ENCODE measurements at regions not wholly inside any gene's neighbourhood (a gene's known extent, or its start where the extent isn't known, plus 50 kb on each side); places are given as distances from the start of the nearest gene placed in this dataset.
"Not testable (repeated sequence)": the region's sequence is repeated elsewhere in the genome, so short reads cannot be mapped to it uniquely, and the experiment has no call there.

DNA sequence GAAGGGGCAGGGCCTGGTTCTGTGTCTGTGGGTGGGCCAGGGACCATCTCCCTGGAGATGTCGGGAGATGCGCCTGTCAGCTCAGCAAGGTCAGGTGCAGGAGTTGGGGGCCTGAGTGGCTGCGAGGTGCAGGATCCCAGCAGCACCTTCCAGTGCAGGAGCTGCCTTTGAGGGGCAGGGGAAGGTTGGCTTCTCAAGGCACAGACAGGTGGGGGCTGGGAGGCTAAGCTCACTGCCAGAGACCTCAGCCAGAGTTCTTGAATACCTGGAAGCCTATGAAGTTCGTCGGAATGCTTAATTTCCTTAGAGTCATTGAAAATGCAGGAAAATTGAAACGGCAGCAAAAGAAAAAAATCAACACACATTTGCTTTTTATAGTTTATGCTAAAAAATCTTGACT, 72.8 kb upstream of the CRYM start:
- H3K9me3 ChIP-seq (ENCODE audit: control extremely low read depth in 1 of 3, control insufficient read depth in 2 of 3, insufficient read depth in 1 of 3, low read length in 2 of 3); H4K20me1 ChIP-seq (ENCODE audit: control insufficient read depth, insufficient read depth, low read length, poor library complexity, severe bottlenecking); H3K4me1 ChIP-seq (ENCODE audit: control insufficient read depth in 2 of 2, insufficient read depth in 2 of 2, low read length in 2 of 2); H3K27me3 ChIP-seq (replicated peaks in 1 of 4; ENCODE audit: control extremely low read depth in 1 of 4, control insufficient read depth in 3 of 4, insufficient read depth in 4 of 4, low read length in 3 of 4); H3K9me3 Mint-ChIP-seq (ENCODE audit: insufficient read depth); H3K27ac ChIP-seq (ENCODE audit: low read length in 2 of 2); H3K27ac Mint-ChIP-seq; H2AFZ ChIP-seq (ENCODE audit: insufficient read depth, low read depth, low read length, poor library complexity, severe bottlenecking); DNase-seq; H3K4me2 ChIP-seq (replicated peaks; ENCODE audit: low read depth, low read length, poor library complexity, severe bottlenecking); CTCF ChIA-PET; H3K36me3 ChIP-seq (replicated peaks in 1 of 2; ENCODE audit: control extremely low read depth in 1 of 2, control insufficient read depth in 1 of 2, extremely low read depth in 1 of 2, insufficient read depth in 2 of 2, low read length in 1 of 2); H3K4me3 Mint-ChIP-seq; H3K27me3 Mint-ChIP-seq; intact Hi-C loops (cut with micrococcal nuclease); ATAC-seq (ENCODE audit: low read depth); H3K4me3 ChIP-seq (ENCODE audit: control extremely low read depth in 1 of 5, extremely low read depth in 1 of 5, insufficient read depth in 1 of 5, low read depth in 2 of 5, low read length in 4 of 5); POLR2A ChIA-PET; H3K9ac ChIP-seq (ENCODE audit: low read length); H3K79me2 ChIP-seq (ENCODE audit: control insufficient read depth, insufficient read depth, low read length): not testable (repeated sequence)
- peaks cover 15% of the 10 kb centered on the region for H3K4me1 Mint-ChIP-seq
- WGBS (ENCODE audit: insufficient coverage): no CpG with 5 or more reads among the region's 6 CpGs

DNA sequence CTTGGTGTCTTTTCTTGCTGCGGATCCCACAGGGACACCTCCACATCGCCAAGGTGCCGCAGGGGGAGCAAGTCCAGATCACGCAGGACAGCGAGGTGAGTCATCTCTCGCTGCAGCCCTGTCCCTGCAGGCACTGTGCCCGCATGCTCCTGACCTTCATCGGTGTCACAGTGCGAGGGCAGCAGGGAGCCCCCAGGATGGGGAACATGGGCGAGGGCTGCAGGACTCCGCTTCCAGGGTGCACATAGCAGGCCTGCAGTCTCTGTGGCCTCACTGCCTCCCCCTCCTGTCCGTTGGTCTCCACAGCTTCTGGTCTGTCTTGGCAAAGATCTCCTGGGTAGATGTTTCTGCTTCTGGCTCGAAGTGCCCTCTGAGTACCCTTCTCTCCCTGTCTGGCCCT, 71.2 kb upstream of the CRYM start:
- CTCF ChIA-PET; H3K4me3 Mint-ChIP-seq; H3K4me2 ChIP-seq (replicated peaks; ENCODE audit: low read depth, low read length, poor library complexity, severe bottlenecking); H3K9me3 Mint-ChIP-seq (ENCODE audit: insufficient read depth); H3K36me3 ChIP-seq (replicated peaks in 1 of 2; ENCODE audit: control extremely low read depth in 1 of 2, control insufficient read depth in 1 of 2, extremely low read depth in 1 of 2, insufficient read depth in 2 of 2, low read length in 1 of 2); DNase-seq; H2AFZ ChIP-seq (ENCODE audit: insufficient read depth, low read depth, low read length, poor library complexity, severe bottlenecking); ATAC-seq (ENCODE audit: low read depth); H3K27ac ChIP-seq (ENCODE audit: low read length in 2 of 2); H3K27ac Mint-ChIP-seq; H3K27me3 Mint-ChIP-seq; H3K4me1 Mint-ChIP-seq; H3K27me3 ChIP-seq (replicated peaks in 1 of 4; ENCODE audit: control extremely low read depth in 1 of 4, control insufficient read depth in 3 of 4, insufficient read depth in 4 of 4, low read length in 3 of 4); H4K20me1 ChIP-seq (ENCODE audit: control insufficient read depth, insufficient read depth, low read length, poor library complexity, severe bottlenecking); H3K79me2 ChIP-seq (ENCODE audit: control insufficient read depth, insufficient read depth, low read length); POLR2A ChIA-PET; H3K9ac ChIP-seq (ENCODE audit: low read length); H3K4me3 ChIP-seq (ENCODE audit: control extremely low read depth in 1 of 5, extremely low read depth in 1 of 5, insufficient read depth in 1 of 5, low read depth in 2 of 5, low read length in 4 of 5); H3K4me1 ChIP-seq (ENCODE audit: control insufficient read depth in 2 of 2, insufficient read depth in 2 of 2, low read length in 2 of 2); intact Hi-C loops (cut with micrococcal nuclease); H3K9me3 ChIP-seq (ENCODE audit: control extremely low read depth in 1 of 3, control insufficient read depth in 2 of 3, insufficient read depth in 1 of 3, low read length in 2 of 3): not testable (repeated sequence)
- WGBS (ENCODE audit: insufficient coverage): 96% methylated on average over 12 of the region's 13 CpGs

DNA sequence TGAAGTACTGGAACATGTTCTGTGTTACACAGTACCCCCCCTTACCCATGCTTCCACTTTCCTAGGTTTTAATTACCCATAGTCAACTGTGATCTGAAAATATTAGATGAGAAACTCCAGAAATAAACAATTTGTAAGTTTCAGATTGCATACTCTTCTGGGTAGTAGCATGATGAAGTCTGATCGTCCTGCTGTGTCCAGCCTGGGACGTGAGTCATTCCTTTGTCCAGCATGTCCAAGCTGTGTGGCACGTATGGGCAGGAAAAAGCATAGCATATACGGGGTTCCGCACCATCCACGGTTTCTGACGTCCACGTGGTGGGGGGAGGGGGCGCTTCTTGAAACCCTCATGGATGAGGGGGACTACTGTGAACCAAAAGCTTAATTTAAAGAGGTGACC, 70.7 kb upstream of the CRYM start:
- H2AFZ ChIP-seq (ENCODE audit: insufficient read depth, low read depth, low read length, poor library complexity, severe bottlenecking); DNase-seq; H3K27me3 Mint-ChIP-seq; H3K27ac ChIP-seq (ENCODE audit: low read length in 2 of 2); H3K4me1 ChIP-seq (ENCODE audit: control insufficient read depth in 2 of 2, insufficient read depth in 2 of 2, low read length in 2 of 2); H3K9me3 Mint-ChIP-seq (ENCODE audit: insufficient read depth); H3K9ac ChIP-seq (ENCODE audit: low read length); POLR2A ChIA-PET; H3K4me3 Mint-ChIP-seq; H3K79me2 ChIP-seq (ENCODE audit: control insufficient read depth, insufficient read depth, low read length); H3K4me2 ChIP-seq (replicated peaks; ENCODE audit: low read depth, low read length, poor library complexity, severe bottlenecking); intact Hi-C loops (cut with micrococcal nuclease); H3K27ac Mint-ChIP-seq; H3K4me3 ChIP-seq (ENCODE audit: control extremely low read depth in 1 of 5, extremely low read depth in 1 of 5, insufficient read depth in 1 of 5, low read depth in 2 of 5, low read length in 4 of 5); H3K4me1 Mint-ChIP-seq; CTCF ChIA-PET; ATAC-seq (ENCODE audit: low read depth); H3K27me3 ChIP-seq (replicated peaks in 1 of 4; ENCODE audit: control extremely low read depth in 1 of 4, control insufficient read depth in 3 of 4, insufficient read depth in 4 of 4, low read length in 3 of 4); H3K36me3 ChIP-seq (replicated peaks in 1 of 2; ENCODE audit: control extremely low read depth in 1 of 2, control insufficient read depth in 1 of 2, extremely low read depth in 1 of 2, insufficient read depth in 2 of 2, low read length in 1 of 2); H3K9me3 ChIP-seq (ENCODE audit: control extremely low read depth in 1 of 3, control insufficient read depth in 2 of 3, insufficient read depth in 1 of 3, low read length in 2 of 3); H4K20me1 ChIP-seq (ENCODE audit: control insufficient read depth, insufficient read depth, low read length, poor library complexity, severe bottlenecking): not testable (repeated sequence)
- WGBS (ENCODE audit: insufficient coverage): no CpG with 5 or more reads among the region's 9 CpGs

DNA sequence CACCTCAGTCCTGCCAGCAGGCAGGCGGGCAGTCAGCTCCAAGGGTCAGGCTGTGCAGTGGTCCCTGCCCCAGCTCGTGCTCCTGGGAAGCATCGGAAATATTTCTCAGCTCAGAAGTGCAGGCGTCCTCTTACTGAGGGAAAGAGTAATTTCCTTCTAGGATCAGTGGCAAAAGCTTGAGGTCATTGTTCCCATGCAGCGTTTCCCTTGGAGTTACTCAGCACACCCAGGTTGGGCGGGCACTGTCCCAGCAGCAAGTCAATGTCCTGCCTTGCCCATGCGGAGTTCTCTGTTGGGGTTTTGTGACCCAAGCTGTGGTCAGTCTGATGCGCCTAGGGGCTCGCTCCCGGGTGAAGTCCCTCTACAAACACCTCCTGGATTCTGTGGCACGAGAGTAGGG, 69.4 kb upstream of the CRYM start:
- H3K27ac ChIP-seq (ENCODE audit: low read length in 2 of 2); H3K9me3 ChIP-seq (ENCODE audit: control extremely low read depth in 1 of 3, control insufficient read depth in 2 of 3, insufficient read depth in 1 of 3, low read length in 2 of 3); ATAC-seq (ENCODE audit: low read depth); H3K27ac Mint-ChIP-seq; H3K79me2 ChIP-seq (ENCODE audit: control insufficient read depth, insufficient read depth, low read length); CTCF ChIA-PET; H3K27me3 Mint-ChIP-seq; DNase-seq; H3K4me3 ChIP-seq (ENCODE audit: control extremely low read depth in 1 of 5, extremely low read depth in 1 of 5, insufficient read depth in 1 of 5, low read depth in 2 of 5, low read length in 4 of 5); H3K4me1 ChIP-seq (ENCODE audit: control insufficient read depth in 2 of 2, insufficient read depth in 2 of 2, low read length in 2 of 2); H3K9me3 Mint-ChIP-seq (ENCODE audit: insufficient read depth); H4K20me1 ChIP-seq (ENCODE audit: control insufficient read depth, insufficient read depth, low read length, poor library complexity, severe bottlenecking); H3K27me3 ChIP-seq (replicated peaks in 1 of 4; ENCODE audit: control extremely low read depth in 1 of 4, control insufficient read depth in 3 of 4, insufficient read depth in 4 of 4, low read length in 3 of 4); H3K4me1 Mint-ChIP-seq; H3K4me3 Mint-ChIP-seq; intact Hi-C loops (cut with micrococcal nuclease); H2AFZ ChIP-seq (ENCODE audit: insufficient read depth, low read depth, low read length, poor library complexity, severe bottlenecking); H3K9ac ChIP-seq (ENCODE audit: low read length); H3K36me3 ChIP-seq (replicated peaks in 1 of 2; ENCODE audit: control extremely low read depth in 1 of 2, control insufficient read depth in 1 of 2, extremely low read depth in 1 of 2, insufficient read depth in 2 of 2, low read length in 1 of 2); POLR2A ChIA-PET; H3K4me2 ChIP-seq (replicated peaks; ENCODE audit: low read depth, low read length, poor library complexity, severe bottlenecking): not testable (repeated sequence)
- 100% methylated on average over 1 of the region's 11 CpGs for WGBS (ENCODE audit: insufficient coverage)
